GM04503 (cell line): ENCODE measurements at regions not wholly inside any gene's neighbourhood (a gene's known extent, or its start where the extent isn't known, plus 50 kb on each side); places are given as distances from the start of the nearest gene placed in this dataset.

Experiments used
- DNase-seq: peaks from one replicate; pipeline ENCODE4 v3.0.0-alpha.2; 2012; ENCODE audit warnings: low read depth

GRCh38 chr1:65486613-65487012, 66.1 kb downstream of the LEPR start:
- no peak for DNase-seq

DNA sequence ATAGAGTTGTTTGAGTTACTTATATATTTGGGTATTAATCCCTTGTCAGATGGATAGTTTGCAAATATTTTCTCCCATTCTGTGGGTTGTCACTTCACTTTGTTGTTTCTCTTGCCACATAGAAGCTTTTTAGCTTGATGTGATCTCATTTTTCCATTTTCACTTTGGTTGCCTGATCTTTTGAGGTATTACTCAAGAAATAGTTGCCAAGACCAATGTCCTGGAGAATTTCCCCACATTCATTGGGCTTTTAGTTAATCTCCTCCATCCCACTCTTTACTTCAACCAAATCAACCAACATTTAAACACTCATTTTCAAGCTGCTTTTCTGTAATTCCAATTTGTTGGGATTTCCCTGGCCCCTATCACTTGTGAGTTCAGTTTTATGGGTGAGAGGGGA, 69.0 kb downstream of the LEPR start:
- no peak for DNase-seq

DNA sequence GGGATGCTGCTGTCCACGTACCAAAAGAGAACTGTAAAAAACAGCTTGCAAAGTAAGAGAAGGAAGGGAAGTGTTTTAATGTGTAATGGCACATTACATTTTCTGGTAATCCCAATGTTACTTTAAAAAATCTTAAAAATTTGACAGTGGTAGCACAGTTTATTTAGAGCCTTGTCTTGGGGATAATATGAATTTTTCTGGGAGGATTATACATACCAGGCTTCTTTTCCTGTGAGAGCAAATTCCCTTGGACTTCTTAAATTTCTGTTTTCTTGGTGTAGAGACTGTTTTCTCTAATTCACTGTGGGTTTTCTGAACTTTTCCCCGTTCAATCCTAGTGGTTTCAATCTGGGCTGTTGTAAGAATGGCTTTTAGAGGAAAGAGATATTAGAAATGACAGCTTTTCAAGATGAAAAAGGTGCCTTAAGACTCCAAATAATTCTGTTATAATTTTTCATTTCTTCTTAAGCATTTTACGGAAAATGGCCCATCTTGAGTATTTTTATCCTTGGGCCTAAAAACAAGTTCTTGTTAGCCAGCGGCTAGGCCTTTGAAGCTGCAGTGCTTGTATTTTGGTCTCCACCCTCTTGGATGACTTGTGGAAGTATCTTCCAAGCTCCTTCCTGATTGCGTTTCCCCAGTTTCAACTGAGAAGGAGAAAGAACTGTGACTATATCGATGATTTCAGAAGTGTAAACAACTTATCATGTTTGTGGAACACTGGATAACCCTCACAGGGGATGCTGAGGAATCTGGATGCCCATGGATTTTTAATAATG, 70.0 kb downstream of the LEPR start:
- no peak for DNase-seq

DNA sequence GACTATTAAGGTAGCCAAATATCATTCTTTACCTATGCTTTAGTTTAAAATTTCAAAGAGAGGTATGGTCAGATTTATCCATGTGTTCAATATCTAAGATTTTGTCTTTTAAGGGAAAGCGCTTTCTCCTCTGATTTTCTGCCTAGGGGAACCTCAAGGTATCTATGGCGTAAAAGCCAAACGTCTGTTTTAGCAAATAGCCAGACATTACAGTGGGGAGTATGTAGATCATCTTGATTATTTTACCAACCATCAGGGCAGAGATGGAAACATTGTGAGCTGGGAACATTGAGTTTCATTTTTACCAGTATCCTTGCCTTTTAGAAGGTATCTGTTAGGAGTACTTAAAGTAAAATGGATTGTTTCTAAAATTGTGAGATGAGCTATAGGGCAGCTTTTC, 71.0 kb downstream of the LEPR start:
- no peak for DNase-seq

- no peak for DNase-seq
These were observed 73.3 kb downstream of the LEPR start for GRCh38 chr1:65493802-65494201.

- DNase-seq: no peak
These were observed 74.2 kb downstream of the LEPR start for GRCh38 chr1:65494671-65495070.

DNA sequence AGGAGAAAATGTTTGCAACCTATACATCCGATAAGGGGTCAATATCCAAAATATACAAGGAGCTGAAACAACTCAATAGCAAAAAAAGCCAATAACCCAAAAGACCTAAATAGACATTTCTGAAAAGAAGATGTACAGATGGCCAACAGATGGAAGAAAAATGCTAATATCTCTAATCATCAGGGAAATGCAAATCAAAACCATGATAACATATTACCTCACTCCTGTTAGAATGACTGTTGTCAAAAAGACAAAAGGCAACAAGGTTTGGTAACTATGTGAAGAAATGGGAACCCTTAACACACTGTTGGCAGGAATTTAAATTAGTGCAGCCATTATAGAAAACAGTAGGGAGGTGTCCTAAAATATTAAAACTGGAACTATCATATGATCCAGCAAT, 74.7 kb downstream of the LEPR start:
- no peak for DNase-seq

GRCh38 chr1:65497256-65497830, 76.9 kb downstream of the LEPR start:
- DNase-seq: no peak

DNA sequence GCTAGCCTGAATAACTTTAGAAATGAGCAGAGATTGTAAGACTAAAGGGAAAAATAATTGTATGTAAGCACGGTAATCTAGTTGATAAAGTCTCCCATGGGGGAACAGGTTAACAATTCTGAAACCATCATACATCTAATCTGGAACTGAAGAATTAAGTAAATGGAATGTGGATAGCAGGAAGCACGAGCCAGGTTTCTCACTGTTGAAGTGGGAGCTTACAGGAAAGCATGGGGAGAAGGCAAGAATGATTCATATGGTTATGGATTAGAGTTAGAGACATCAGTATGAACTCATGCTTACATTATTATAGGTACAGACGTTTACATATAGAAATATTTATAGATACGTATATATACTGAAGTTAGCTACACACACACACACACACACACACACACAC, 83.0 kb downstream of the LEPR start:
- no peak for DNase-seq

GRCh38 chr1:65504263-65504662, 83.8 kb downstream of the LEPR start:
- no peak for DNase-seq

GRCh38 chr1:65505547-65506300, 85.3 kb downstream of the LEPR start:
- peak; percentile 79 for DNase-seq

- DNase-seq: no peak
These were observed 87.6 kb downstream of the LEPR start for GRCh38 chr1:65508051-65508450.

DNA sequence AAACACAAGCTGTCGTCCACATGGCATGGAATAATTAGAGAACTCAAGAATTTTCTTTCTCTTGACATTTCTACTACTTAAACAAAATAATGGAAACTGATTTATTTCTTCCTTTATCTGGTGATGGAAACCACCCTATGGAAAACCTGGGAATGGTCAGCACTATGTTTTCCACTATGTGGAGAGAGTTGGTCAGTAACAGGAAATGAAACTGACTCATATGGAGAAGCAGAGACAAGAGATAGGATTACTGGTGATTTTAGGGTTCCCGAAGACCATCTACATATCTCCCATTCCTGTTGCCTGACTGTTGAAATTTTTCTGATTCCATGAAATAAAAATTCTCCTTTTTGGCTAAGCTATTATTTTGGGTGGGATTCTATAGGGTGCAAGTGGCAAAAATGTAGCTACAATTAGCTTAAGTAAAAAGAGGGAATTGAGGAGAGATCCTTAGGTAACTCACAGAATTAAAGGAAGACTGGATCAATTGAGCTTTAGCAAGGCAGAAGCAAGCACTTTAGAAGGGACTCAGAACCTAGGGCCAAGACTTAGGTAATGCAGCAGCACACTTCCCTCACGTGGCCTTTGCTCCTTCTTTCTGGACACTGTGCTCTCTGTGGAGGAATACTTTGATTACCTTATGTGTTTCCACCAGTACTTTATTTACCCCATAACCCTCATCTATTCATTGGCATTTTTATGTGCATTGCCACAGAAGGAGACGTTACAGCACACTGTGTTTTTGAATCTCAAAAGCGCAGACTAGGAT, 89.6 kb downstream of the LEPR start:
- DNase-seq: no peak

DNA sequence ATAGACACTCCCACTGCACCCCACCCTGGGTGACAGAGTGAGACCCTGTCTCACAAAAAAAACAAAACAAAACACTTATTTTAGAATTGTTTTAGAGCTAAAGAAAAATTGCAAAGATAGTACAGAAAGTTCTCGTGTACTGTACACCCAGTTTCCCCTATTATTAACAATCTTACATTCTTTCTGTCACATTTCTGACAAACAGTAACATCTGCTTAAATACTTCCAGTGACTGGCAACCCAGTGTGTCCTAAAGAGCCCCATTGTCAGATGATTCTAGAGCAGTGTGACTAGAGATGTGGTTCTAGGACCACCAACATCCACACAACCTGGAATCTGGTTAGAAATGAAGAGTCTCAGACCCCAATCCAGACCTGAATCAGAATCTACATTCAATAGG, 90.5 kb downstream of the LEPR start:
- no peak for DNase-seq

GRCh38 chr1:65512383-65512782, 91.9 kb downstream of the LEPR start:
- DNase-seq: no peak

DNA sequence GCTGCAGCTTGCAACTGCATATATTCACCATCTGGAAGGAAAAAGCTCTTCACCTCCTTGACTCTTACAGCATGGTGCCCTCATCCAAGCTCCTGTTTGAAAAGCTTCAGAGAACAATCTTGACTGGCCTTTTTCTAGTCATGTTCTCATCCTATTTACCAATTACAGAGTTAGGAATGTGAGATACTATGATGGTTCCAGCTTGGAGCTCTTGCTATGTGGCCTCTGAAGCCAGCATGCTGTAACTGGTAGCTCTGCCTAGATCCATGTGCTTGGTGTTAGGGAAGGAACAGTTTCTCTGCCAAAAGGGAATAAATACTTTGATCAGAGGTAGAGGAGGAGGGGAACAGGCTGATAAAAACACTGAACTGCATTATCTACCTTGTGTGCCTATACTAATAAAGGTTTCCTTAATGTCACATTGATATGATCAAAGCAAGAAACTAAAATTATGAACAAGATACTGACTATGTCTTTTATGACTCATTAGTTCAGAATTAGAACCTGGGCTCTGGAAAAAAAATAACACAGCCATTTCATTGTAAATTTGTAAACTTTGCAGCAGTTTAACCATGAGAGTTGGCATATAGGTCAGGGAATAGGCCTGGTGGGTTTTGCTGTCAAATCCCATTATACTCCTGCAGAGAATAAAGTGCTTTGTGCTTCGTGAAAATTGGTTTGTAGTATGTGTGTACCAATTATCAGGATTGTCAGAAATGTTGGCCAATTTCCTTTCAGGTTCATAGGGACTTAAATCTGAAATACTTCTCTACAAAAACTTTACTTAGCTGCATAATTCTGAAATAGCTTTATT, 92.7 kb downstream of the LEPR start:
- no peak for DNase-seq

DNA sequence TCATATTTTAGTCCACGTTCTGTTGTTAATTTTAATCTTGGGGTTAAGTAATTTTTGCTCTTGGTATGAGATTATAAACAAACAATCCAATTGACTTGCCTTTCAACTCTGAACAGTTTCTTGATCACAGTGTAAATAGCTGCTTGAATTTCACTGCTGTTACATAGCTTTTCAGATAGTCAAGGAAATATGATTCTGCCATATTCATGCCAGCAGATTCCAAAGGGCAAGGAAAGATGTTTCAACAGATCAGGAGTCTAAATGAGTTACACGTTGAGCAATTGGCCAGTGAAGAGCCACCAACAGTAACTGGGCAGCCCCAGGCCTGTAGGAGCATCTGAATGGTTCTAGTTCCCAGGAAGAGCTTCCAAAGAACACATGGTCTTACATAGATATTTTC, 93.6 kb downstream of the LEPR start:
- peak; percentile 87 for DNase-seq

- DNase-seq: no peak
These were observed 104.4 kb downstream of the LEPR start for GRCh38 chr1:65524931-65525265.

DNA sequence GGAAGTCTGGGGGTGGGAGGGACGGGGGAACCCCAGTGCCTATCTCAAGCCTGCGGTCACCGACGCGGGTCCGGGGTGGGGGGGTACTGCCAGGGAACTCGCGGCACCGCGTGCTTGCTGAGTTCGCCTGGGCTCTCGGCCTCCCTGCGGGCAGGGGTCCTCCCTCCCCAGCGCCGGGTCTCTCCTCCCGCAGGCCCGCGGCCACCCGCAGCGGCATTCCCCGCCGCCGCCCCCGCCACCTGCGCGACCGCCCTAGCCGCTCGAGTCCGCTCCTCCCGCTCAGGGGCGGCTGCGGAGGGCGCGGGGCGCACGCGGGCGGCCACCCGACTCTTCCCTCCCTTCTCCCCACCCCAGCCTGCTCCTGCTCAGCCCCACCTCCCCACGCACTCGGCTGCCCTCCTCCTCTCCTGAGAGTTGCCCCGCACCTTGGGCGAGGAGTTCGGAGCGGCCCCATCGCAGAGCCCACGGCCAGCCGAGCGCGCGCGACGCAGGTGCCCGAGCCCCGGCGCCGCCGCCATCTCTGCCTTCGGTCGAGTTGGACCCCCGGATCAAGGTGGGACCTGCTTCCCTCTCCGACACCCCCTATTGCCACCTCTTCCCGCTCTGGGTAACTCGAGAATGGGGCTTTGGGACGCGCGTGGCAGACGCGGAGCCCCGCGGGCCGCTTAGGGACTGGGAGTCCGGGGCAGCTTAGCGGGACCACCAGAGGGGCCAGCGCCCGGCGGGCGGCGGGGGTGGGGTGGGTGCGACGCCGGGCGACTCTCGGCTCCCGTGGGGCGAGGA, 105.0 kb downstream of the LEPR start:
- no peak for DNase-seq

DNA sequence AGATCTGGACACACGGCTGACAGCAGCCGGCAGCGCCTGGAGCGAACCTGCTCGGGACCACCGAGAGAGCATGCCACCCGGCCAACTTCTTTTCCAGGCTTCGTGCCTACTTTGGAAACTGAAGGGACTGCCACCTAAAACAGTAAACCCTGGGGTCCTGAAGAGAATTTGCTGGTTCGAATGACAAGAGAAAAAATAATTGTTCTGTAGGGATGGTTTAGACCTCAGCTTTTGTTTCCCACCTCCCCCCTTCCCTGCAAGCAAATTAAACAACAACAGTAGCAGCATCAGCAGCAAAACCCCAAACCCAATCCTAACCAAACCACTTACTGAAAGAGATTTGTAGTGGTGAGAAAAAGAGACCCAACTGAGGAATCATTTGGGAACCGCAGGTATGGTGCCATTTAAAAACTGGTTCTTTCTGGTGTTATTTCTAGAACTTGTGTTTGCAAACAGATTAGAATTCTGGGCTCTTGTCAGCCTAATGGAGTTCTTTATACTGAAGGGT, 105.6 kb downstream of the LEPR start:
- no peak for DNase-seq

DNA sequence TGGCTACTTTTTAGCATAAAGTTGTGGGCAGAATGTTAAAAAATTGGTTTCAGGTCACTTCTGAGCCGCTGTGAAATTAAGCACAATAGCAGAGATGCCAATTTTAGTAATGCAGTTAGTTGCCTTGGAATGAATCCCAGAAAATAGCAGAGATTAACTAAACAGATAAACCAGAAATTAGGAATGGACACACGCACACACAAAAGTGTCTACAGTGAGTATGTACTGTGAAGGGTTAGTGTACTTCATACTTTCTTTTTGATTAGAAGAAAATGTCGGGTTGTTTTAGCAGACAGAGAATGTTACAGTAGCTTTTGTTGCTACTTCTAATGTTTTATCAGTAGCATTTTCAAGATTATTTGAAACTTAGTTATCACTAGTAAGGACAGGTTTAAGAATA, 106.7 kb downstream of the LEPR start:
- peak; percentile 56 for DNase-seq
